ENCODE measurements at regions not wholly inside any gene's neighbourhood (a gene's known extent, or its start where the extent isn't known, plus 50 kb on each side); places are given as distances from the start of the nearest gene placed in this dataset.

DNA sequence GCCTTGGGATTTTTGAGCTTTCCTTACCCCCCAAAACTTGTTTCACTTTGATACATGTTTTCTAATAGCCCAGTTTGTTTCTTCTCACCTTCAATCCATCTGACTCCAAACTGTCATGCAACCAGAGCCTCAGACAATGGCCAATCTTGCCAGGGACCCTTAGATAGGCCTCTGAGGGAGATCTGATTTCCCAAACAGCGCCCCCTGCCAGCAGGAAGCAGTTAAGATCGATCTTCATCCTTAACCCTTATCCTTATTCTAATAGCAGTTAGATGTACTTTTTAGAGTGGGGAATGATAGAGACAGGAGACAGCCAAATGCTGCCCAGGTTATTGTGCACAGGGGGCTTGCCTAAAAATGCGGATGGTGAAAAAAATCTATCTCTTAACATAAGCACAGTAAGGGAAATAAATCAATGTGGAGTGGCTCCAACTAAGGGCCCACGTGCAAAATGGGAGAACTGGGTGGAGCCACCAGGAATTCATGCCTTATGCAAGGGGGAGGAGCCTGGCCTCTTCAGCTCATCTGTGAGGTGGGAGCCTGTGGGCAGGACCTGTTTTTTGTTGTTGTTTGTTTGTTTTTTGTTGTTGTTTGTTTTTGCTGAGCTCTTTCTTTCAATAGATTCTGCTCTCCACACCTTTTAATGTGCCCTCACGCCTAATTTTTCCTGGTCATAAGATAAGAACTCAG is 833.6 kb upstream of the AGA start:
- peak; percentile 13 for DNase-seq (ENCODE audit: low read depth)

DNA sequence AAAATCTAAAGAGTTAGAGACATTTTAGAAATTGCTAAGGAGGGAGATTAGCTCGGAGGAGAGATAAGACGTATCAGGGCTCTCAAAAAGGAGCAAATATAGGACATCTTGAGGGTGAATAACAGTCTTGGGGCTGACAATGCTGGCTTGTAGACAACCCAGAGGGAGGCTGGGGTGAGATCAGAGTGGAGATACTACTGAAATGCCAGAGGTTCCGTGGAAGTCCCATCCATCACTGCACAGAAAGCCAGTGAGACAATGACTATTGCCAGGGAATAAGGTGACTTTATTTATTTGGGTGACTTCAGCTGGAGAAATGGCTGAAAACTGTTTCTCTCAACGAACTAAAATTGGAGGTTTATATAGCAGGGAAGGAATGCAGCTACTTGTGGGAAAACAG is 838.1 kb upstream of the AGA start:
- peak; percentile 8 for DNase-seq (ENCODE audit: low read depth)

DNA sequence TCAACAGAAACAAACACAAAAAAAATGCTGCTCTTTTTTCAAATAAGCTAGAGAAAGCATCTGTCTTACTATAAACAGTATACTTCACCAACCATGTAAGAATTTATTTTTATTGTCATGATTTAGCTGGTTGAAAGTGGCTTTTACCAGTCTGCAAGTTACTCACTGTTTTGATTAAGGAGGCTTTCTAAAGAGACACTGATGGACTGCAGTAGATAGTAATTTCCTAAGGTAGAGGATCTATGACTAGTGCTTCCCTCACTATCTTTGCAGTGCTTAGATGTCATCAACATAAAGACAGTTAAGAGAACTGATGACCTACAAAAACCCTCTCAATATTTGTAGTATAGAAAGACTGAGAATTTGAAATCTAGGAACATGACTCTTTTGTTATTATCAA is 846.2 kb upstream of the AGA start:
- no peak for DNase-seq (ENCODE audit: low read depth)

DNA sequence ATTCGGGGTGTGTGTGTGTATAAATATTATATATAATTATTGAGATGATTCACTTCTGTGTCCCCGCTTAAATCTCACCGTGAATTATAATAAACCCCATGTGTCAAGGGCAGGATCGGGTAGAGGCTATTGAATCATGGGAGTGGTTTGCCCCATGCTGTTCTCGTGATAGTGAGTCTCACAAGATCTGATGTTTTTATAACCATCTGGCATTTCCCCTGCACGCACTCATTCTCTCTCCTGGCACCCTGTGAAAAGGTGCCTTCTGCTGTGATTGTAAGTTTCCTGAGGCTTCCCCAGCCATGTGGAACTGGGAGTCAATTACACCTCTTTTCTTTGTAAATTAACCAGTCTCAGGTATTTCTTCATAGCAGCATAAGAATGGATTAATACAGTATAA is 851.4 kb upstream of the AGA start:
- no peak for DNase-seq (ENCODE audit: low read depth)

DNA sequence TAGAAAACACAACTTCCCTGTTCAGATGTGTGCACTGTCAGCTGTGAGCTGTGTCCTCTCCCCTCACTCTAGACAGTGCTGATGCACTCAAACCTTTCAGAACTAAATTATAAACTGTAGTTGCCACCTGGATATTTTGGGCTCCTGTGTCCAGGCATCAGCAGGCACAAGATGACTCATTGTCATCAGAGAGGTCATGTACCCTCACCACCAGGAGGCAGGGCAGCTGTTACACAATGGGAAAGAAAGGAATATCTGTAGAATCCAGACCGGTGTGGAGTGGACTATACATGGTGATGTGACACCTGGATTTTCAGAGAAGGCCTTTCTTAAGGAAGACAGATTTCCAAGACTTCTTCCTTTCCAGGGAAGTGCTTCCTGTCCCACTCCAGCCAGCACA is 854.4 kb upstream of the AGA start:
- DNase-seq (ENCODE audit: low read depth), result peak; percentile 29

DNA sequence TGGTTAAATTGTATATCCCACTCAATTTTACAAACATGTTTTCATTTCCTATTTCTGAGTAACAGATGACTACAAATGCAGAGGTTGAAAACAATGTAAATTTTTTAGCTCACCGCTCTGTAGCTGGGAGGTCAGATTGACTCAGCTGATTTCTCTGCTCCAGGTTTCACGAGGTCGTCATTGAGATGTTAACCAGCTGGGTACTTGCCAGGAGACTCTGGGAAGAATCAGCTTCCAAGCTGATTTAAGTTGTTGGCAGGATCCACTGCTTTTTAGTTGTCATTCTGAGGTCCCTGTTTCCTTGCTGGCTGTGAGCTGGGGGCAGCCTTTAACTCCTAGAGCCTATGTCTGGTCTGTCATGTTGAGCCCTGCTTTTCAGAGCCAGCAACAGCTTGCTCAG is 864.3 kb upstream of the AGA start:
- peak; percentile 76 for DNase-seq (ENCODE audit: low read depth)

DNA sequence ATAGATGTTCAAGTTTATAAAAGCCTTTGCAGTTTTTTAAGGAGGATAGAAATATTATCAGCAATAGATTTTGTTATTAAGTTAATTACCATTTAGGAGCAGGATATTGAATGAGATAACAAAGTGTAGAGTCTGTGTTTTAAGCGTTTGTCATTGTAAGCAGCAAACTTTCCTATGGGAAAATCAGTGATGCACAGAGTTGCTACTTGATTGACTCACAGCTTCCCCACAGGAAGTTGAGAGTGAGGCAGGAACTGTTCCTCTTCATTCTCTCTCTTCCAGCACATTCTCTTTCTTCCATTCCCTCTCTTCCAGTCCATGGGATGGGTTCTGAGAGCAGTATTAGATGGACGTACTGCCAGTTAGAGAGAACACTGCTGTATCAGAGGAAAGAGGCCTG is 867.7 kb upstream of the AGA start:
- DNase-seq (ENCODE audit: low read depth), result peak; percentile 60

DNA sequence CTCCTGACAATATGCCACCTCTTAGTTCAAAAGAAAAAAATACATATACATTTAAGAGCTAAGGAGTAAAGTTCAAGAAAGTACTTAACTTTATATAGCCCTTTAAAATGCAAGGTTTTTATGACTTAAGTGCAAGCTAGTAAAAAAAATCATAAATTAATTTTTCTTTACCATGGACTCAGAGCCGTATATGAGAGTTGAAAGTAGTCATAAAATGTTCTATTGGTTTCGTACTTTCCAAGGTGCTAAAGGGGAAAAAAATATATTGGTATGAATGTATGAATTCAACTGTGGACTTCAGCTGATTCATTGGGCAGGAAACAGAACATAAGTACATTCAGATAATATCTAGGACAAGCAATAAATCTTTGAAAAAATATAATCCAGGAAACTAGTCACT is 869.8 kb upstream of the AGA start:
- no peak for DNase-seq (ENCODE audit: low read depth)

DNA sequence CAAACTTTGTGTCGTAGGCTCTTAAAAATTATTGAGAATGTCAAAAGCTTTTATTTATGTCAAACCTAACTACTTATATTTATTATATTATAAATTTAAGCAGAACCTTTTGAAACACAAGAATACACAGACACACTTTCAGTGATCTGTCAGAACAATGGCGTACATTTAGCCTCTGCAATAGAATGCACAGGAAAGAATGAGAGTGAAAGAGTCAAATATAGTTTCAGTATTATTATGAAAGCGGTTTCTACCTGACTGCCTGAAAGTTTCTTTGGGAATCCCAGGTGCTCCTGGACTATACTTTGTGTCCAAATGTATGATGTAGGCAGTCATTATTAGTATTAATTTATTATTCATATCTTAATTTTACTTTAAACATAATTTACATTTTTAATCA is 872.0 kb upstream of the AGA start:
- no peak for DNase-seq (ENCODE audit: low read depth)

DNA sequence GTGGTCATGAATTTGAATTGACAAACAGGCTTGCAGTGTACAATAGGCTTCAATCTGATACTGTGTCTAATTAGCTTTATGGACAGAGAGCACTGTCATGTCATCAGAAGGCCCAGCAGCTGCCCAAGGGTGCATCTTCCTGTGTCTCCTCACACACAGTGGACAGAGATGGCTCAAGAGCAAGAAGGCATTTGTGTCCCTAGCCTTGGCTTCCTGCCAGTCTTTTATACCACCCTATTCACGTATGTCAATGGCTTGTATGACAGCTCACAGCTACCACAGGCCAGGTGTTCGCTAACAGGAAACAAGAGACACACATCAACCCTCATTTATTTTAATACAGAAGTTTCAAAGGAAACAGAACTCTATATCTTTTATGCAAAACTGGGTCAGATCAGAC is 874.0 kb upstream of the AGA start:
- no peak for DNase-seq (ENCODE audit: low read depth)

DNA sequence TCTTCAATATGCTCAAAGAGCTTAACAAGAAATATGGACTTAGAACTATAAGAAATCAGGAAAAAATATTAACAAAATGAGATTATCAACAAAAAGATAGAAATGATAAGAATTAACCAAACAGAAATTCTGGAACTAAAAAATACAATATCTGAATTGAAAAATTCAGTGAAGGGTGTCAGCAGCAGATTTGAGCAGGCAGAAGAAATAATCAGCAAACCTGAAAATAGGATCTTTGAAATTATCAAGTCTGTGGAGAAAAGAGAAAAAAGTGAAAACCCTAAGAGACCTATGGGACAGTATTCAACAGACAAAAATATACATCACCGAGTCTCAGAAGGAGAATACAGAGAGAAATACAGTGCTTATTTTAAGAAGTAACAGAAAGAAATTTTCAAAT is 877.8 kb upstream of the AGA start:
- no peak for DNase-seq (ENCODE audit: low read depth)

DNA sequence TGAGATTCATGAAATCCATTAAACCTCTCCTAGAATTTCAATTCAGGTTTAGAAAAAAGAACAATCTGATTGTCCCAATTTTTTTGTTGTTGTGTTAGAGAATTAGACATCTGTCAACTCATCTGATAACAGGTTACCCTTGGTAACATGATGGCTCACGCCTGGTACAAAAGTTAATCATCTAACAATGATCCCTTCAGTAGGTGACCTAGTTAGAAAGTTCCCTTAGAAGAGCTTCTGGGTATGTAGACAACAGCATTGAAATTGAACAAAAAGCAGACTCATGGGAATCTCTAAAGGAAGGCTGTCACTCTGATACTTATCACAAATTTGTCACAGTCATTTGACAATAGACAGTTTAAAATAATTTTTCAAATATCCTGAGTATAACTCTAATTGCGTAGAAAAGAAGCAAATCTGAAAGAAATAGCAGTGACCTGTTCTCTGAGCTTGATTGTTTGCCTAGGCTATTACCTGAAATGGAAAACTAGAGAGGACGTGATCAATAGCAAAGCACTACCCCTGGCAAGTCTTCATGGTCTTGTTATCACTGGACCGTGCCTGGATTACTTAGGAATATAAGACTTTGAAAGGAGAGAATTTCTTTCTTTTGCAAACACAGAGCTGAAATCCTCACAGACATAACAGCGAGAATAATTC is 880.4 kb upstream of the AGA start:
- DNase-seq (ENCODE audit: low read depth), result no peak

DNA sequence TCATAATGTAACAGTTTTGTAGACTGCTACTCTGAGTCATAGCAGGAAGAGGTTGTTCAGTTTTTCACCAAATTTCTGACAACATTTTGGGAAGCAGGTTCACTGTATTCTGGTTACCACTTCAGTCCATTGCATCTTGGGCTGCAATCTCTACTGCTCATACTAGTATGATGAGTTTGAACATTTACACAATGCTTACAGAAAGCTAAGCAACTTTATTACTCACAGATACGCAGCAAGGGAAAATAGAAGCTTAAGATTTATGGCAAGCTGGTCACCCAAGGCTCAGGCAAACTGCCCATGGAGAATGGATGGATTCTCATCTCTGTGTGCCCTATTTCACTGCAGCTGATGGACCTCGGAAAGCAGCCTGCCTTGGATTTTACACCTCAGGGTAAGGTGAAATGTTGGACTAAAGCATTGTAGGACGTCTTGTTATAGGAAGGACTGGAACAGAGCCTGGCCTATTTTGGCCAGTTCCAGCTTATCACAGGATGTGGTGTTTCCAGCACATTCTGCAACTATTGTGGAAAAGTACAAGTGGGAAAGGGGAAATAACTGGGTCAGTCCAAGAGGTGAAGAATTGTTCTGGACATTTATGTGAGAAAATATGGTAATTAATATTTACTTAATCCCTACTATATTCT is 887.1 kb upstream of the AGA start:
- peak; percentile 51 for DNase-seq (ENCODE audit: low read depth)

DNA sequence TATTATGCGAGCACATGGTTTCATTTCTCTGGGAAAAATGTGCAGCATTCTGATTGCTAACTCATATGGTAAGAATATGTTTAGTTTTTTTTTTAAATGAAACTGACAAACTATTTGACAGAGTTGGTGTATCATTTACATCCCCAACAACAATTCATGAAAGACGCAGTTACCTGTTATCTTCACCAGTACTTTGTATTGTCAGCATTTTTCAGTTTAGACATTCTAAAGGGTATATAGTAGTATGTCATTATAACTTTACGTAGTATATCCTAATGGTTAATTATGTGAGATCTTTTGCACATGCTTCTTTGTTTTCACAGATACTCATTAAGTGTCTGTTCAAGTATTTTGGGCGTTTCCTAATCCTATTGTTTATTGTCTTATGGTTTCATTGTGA is 891.1 kb upstream of the AGA start:
- no peak for DNase-seq (ENCODE audit: low read depth)

DNA sequence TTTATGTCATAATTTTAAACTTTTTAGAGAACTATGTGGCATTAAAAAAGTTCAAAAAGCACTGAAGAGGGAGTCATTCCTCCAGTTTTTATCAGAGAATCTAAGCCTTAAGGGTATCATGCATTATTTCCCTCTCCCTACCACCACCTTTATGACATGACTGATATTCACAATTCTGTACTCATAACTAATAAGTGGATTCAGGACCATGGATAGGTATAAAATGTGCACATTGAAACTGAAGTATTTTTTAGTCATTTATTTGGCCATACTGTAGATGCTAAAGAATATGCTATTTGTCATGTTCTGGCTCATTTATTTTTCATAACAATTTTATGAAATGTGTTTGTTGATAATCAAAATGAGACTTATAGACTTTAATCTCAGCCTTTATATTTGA is 897.5 kb upstream of the AGA start:
- DNase-seq (ENCODE audit: low read depth), result peak; percentile 15

DNA sequence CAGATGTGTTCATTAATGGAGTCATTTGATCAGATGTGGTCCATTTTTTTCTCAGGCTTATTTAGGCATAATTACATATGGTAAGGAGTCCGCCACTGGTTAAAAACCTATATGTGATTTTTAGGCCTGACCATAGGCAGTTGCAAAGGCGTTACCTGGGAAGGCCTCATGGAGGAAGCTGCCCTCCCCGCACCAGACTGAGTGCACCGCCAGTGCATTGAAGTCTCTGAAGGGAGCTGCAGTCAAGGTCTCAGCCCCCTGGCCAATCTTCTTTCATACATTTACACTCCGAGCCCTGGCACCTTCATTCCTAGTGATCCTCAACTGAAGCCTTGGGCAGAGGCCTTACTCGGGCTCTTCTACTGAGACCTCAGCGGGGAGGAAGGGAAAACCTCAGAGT is 898.2 kb upstream of the AGA start:
- no peak for DNase-seq (ENCODE audit: low read depth)

DNA sequence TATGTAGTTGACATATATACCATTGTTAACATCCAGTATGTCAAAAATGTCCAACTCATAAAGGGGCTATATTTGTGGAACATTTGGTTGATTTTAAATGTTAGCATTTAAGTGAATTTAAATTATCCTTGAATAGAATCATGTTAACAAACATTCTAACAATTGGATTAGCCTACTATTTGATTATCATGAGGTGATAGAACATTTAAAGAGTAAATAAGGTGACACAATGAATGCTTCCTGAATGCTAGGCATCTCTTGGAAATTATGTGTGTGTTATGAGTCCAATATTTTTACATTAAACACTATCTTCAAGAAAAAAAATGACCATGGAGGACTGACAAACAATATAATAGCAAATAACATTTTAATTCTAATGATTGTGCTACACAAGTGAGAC is 901.9 kb upstream of the AGA start:
- no peak for DNase-seq (ENCODE audit: low read depth)

DNA sequence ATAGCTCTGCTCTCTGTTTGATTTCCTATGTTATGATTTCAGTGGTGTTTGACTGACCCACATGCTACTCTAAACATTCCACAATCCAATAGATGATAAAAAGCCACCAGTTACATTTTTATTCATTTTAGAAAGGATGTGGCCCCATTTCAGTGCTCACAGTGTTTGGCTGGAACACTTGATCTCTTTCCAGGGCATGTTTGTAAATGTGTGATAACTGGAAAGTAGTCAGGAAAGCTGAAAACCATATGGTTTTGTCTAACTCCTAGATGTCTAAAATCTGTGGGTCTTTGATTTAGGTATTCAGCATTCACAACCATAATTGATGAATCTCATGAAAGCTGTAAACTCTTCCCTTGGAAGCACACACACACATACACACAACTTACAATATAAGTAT is 904.9 kb upstream of the AGA start:
- no peak for DNase-seq (ENCODE audit: low read depth)

DNA sequence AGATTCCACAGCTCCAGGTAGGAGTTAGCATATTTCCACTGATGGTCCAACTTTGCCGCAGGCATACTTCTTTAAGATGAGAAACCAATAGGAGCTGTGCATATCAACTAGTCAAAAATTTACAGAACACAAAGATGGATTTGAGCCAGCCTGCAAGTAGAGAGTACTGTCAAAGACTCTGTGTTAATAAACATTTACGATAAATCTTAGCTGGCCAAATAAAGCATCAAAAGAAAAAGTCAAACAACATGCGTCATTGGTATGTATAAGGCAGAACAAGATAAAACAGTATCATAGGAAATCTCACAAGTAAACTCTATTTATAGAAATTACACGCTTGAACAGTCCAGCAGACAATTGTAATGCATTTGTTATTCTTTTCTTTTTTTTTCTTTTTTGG is 907.4 kb upstream of the AGA start:
- DNase-seq (ENCODE audit: low read depth), result no peak

DNA sequence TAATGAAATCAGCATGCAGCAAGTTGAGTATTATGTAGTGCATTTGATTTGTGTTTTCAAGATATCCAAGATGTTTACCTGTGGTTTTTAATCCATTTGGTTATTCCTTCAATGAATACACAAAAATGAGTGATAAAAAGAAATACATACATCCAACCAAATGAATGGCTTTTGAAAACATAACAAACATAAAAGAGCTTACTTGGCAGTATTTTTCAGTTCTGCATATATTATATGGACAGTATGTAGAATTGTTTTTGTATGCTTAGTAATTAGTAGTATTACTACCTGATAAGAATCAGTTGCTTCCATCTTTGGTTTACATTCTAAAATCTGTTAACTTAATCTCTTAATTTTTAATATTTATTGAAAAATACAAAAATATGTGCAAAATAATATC is 908.9 kb upstream of the AGA start:
- DNase-seq (ENCODE audit: low read depth), result no peak

DNA sequence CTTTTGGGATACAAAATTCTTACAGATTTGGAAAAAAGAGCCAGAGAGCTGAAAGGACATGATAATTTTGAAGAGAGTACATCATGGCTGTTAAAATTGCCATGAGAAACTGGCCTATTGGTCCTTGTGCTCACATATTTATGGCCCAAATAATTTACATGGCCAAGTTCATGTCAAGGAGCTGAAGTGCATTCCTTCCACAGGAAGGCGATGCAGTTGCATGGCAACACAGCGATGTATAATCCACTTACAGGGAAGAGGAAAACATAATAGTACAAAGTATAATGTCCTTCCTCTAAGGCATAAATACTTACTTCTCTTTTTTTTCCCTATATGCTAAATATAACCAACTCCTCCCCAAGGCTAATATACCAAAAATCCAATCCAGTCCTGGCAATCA is 914.5 kb upstream of the AGA start:
- peak; percentile 15 for DNase-seq (ENCODE audit: low read depth)

DNA sequence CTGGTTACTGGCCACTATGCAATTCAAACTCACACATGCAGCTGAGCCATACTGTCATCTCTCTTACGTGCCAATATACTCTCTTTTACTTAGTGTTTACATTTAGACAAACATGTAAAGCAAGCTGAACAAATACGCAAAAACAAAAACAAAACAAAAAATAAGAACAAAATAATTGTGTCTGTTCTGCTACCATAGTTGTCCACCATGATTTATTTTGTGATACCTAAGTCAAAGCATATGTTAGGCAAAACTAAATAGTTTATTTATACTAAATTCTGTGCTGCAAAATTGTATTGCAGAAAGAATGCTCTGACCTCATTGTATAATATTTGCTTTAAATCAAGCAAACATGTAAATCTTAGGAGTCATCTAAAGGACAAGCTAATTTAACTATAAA is 943.2 kb upstream of the AGA start:
- no peak for DNase-seq (ENCODE audit: low read depth)

DNA sequence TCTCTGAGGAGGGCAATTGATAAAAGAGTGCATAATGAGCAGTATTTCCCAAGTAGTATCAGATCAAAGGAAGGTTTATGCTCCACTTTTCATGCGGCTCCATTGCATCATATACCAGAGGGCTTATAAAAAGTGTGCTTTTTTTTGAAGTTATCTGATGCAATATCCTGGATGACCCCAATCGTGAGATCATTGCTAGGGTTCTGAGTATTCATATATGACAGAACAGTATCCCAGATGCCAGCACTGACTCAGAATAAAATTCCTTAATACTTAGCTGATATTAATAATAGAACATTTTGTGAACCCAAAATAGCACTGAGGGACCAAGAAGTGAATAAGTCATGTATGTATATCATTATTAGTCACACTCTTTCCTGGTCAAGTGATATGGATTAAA is 945.5 kb upstream of the AGA start:
- DNase-seq (ENCODE audit: low read depth), result peak; percentile 52

DNA sequence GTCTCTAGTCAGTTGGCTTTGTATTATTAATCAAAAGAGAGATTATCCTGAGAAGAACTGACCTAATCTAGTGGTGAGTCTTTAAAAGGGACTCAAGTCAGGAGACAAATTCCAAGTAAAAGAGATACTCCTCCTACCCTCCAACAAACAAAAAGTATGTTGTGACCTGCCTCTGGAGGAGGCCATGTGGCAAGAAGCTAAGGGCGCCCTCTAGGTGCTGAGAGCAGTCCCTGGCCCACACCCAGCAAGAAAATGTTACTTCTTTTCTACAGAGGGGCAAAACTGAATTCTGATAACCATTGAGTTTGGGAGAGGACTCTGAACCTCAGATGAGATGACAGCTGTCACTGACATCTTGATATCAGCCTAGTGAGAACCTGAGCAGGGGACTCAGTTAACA is 953.6 kb upstream of the AGA start:
- DNase-seq (ENCODE audit: low read depth), result peak; percentile 11

Data from ELR (cell line).